HCT116 (cell line): ENCODE measurements at regions not wholly inside any gene's neighbourhood (a gene's known extent, or its start where the extent isn't known, plus 50 kb on each side); places are given as distances from the start of the nearest gene placed in this dataset.

Source experiments
- CEBPB ChIP-seq: IDR thresholded peaks from 2 replicates; pipeline ENCODE4 v1.6.1; 2012; ENCODE audit warnings: low read depth
- EZH2 ChIP-seq: fragments of 200-600 bp; sonication (generic); IDR thresholded peaks from 2 replicates; pipeline ENCODE4 v1.6.1; 2017; ENCODE audit warnings: antibody characterized with exemption, mixed run types
- POLR2AphosphoS5 ChIP-seq: IDR thresholded peaks from 2 replicates; pipeline ENCODE4 v1.6.1; 2011; ENCODE audit warnings: mild to moderate bottlenecking, low read depth, low read length, moderate library complexity
- SIN3A ChIP-seq: IDR thresholded peaks from 2 replicates; pipeline ENCODE4 v1.6.1; 2012; ENCODE audit warnings: low read depth
- TCF7L2 ChIP-seq: IDR thresholded peaks from 2 replicates; pipeline ENCODE4 v1.7.0; 2011; ENCODE audit warnings: borderline replicate concordance, inconsistent platforms; ENCODE audit not compliant: insufficient read depth, insufficient read length; ENCODE audit errors: extremely low read depth
- TF ChIP-seq, protein P1 (sequence below), 3 experiments: fragments of 200-600 bp in 1 of 3; sonication (generic) in 1 of 3; IDR thresholded peaks in 2 of 3; conservative IDR thresholded peaks in 1 of 3; 2 replicates each; pipeline ENCODE4 v1.5.1; 2012 to 2017; ENCODE audit warnings: low read depth in 2 of 3, low read length in 2 of 3, antibody characterized with exemption in 1 of 3, borderline replicate concordance in 1 of 3, control low read depth in 1 of 3, mild to moderate bottlenecking in 1 of 3, mixed read lengths in 1 of 3, mixed run types in 1 of 3, moderate library complexity in 1 of 3; ENCODE audit not compliant: insufficient read depth in 1 of 3

DNA sequence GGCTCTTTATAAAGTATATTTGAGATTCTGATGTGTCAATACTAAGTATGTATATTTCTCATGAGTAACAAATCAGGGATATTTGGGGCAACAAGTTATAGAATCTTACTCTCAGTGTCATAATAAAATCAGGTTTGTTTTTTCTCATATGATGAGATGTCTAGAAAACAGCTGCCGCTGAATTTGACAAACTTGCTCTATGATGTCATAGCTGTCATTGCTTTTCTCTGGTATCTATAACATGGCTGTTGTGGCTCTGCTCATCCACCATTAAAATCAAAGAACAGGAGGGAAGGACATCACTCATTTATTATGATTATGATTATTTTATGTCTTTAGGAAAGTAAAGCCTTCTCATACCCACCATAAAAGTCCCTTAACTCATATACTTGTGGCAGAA, 417.2 kb upstream of the LRRTM4 start:
- TF ChIP-seq, protein P1, sequence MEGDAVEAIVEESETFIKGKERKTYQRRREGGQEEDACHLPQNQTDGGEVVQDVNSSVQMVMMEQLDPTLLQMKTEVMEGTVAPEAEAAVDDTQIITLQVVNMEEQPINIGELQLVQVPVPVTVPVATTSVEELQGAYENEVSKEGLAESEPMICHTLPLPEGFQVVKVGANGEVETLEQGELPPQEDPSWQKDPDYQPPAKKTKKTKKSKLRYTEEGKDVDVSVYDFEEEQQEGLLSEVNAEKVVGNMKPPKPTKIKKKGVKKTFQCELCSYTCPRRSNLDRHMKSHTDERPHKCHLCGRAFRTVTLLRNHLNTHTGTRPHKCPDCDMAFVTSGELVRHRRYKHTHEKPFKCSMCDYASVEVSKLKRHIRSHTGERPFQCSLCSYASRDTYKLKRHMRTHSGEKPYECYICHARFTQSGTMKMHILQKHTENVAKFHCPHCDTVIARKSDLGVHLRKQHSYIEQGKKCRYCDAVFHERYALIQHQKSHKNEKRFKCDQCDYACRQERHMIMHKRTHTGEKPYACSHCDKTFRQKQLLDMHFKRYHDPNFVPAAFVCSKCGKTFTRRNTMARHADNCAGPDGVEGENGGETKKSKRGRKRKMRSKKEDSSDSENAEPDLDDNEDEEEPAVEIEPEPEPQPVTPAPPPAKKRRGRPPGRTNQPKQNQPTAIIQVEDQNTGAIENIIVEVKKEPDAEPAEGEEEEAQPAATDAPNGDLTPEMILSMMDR (IDR thresholded peaks at IDR 0.05 in 2 of 3, conservative IDR thresholded peaks at IDR 0.05 in 1 of 3; ENCODE audit: borderline replicate concordance in 1 of 3, insufficient read depth in 1 of 3, low read depth in 2 of 3, low read length in 2 of 3): no peak
- no peak for TF ChIP-seq EZH2
- TF ChIP-seq POLR2AphosphoS5: no peak
- TF ChIP-seq SIN3A: no peak
- TF ChIP-seq CEBPB: no peak
- no peak for TF ChIP-seq TCF7L2
